GM12872 (cell line): ENCODE measurements at regions not wholly inside any gene's neighbourhood (a gene's known extent, or its start where the extent isn't known, plus 50 kb on each side); places are given as distances from the start of the nearest gene placed in this dataset.

Experiments
- TF ChIP-seq, protein P1 (sequence below): IDR thresholded peaks from 3 replicates; pipeline ENCODE4 v1.5.1; 2011; ENCODE audit warnings: low read depth, mild to moderate bottlenecking, low read length, moderate library complexity; ENCODE audit not compliant: insufficient read depth

DNA sequence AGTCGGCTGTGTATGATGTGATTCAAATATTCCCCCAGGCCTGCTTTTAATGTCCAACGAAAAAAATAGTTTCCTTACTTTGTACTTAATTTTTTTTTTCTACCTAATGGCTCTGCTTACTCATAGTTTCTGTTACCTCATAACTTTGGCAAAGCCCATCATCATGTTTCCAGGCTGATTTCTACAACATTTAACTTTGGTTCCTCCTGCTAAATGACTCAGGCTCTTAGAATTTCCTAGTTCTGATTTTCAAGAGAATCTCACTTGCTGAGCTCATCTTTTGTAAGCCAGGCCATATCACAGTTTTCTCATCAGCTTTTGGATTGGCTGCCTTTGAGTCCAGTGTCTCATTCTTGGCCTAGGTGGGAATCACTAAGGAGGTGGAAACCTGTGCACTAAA is 323.1 kb downstream of the HDGFL1 start:
- TF ChIP-seq, protein P1, sequence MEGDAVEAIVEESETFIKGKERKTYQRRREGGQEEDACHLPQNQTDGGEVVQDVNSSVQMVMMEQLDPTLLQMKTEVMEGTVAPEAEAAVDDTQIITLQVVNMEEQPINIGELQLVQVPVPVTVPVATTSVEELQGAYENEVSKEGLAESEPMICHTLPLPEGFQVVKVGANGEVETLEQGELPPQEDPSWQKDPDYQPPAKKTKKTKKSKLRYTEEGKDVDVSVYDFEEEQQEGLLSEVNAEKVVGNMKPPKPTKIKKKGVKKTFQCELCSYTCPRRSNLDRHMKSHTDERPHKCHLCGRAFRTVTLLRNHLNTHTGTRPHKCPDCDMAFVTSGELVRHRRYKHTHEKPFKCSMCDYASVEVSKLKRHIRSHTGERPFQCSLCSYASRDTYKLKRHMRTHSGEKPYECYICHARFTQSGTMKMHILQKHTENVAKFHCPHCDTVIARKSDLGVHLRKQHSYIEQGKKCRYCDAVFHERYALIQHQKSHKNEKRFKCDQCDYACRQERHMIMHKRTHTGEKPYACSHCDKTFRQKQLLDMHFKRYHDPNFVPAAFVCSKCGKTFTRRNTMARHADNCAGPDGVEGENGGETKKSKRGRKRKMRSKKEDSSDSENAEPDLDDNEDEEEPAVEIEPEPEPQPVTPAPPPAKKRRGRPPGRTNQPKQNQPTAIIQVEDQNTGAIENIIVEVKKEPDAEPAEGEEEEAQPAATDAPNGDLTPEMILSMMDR = no peak

- TF ChIP-seq, protein P1 = no peak
Measured at GRCh38 chr6:22896696-22897095, 327.3 kb downstream of the HDGFL1 start.

DNA sequence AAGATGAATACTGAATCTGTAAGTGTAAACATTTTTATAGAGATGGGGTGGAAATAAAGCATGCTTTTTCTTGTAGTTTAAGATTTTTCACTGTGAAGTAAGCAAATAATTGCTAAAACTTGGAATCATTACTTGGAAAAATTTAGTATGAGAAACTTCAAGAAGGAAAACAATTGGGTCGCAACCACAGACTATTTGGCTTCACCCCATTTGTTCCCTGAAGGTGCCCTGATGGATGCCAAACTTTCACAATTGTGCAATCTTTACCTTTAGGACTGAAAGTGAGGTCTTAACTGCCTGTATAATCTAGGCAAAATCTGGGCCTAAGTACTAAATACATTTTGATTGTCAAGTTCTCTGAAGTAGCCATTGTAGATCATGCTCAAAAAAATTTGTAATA is 330.1 kb downstream of the HDGFL1 start:
- TF ChIP-seq, protein P1 = no peak

- TF ChIP-seq, protein P1 = no peak
Measured at GRCh38 chr6:22903826-22904225, 334.5 kb downstream of the HDGFL1 start.

DNA sequence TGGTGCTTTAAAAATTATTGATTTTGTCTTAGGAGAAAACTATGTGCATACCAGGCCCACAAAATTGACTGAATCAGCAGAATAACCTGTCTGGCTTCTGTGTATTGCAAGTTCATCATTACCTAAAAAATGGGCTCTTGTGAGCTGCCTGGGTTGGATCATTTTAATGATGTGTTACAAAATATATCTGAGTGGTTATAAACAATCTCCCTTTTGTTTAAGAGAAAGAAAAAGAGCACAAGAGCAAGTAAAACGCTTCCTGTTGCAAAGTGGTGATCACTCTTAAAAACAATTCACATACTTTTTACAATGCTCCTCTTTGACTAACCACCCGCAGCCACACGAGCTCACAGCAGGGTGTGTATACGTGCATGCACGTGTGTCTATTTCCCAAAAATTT is 335.1 kb downstream of the HDGFL1 start:
- TF ChIP-seq, protein P1 = no peak

DNA sequence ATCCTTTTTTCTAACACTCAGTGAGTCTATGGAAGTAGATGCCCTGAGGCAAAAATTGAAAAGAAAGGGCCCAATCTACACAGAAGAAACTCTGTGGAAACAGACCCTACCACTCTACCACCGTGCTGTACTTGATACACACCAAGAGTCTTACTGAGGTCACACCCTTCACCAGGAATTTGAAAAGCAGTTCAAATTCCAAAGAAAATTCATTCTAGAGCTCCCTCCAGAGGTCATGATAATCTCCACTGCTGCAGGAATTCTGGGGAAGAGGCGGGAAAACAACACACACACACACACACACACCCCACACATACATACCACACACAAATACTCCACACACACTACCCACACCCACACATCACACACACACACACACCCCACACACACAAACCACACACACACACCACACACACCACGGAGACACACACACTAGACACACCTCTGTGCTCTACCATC is 336.8 kb downstream of the HDGFL1 start:
- TF ChIP-seq, protein P1 = no peak

- TF ChIP-seq, protein P1 = no peak
Measured at GRCh38 chr6:22907085-22907484, 337.7 kb downstream of the HDGFL1 start.

GRCh38 chr6:22910370-22910769 is 341.0 kb downstream of the HDGFL1 start:
- TF ChIP-seq, protein P1 = no peak
